IMR-90 (cell line): ENCODE measurements at regions not wholly inside any gene's neighbourhood (a gene's known extent, or its start where the extent isn't known, plus 50 kb on each side); places are given as distances from the start of the nearest gene placed in this dataset.

ENCODE experiments used
- ATAC-seq: fragments of 200-7000 bp; cut with Tn5 transposase; 2 replicates; pipeline ENCODE4 v1.9.1; 2020; ENCODE audit warnings: low read depth, mild to moderate bottlenecking, moderate library complexity
- BruUV-seq: library from RNA; stranded (reverse); fragments of 400-500 nt; replicated peaks from 2 replicates; lab custom pipeline; 2021; lab: Mats Ljungman, UMichigan
- CTCF ChIA-PET: fragments of 300-600 bp; formaldehyde crosslinking; extraction: SDS; loops from one replicate; lab custom pipeline; 2021; ENCODE audit warnings: antibody characterized with exemption; lab: Yijun Ruan, JAX
- POLR2A ChIA-PET: fragments of 300-600 bp; sonication (Branson Sonifier 250); formaldehyde crosslinking; loops from one replicate; lab custom pipeline; 2022; ENCODE audit warnings: antibody characterized with exemption; ENCODE audit not compliant: unreplicated experiment; lab: Charles Lee
- DNase-seq: peaks from one replicate; pipeline ENCODE4 v3.0.0; 2013
- H2AFZ ChIP-seq: replicated peaks from 2 replicates; pipeline ENCODE3; 2013; ENCODE audit warnings: low read length, mild to moderate bottlenecking; ENCODE audit not compliant: poor library complexity
- H2AK5ac ChIP-seq: 2 replicates; pipeline ENCODE4 v1.6.1; 2013; ENCODE audit warnings: low read depth, low read length, inconsistent platforms
- H2AK9ac ChIP-seq: replicated peaks from 2 replicates; pipeline ENCODE3; 2013; ENCODE audit warnings: mild to moderate bottlenecking, low read depth, low read length, moderate library complexity; ENCODE audit not compliant: poor library complexity
- H2BK120ac ChIP-seq: 2 replicates; pipeline ENCODE4 v1.6.1; 2013; ENCODE audit warnings: low read depth, low read length, inconsistent platforms
- H2BK15ac ChIP-seq: 3 replicates; pipeline ENCODE4 v1.6.1; 2013; ENCODE audit warnings: low read depth, low read length, inconsistent platforms
- H2BK20ac ChIP-seq: 2 replicates; pipeline ENCODE4 v1.6.1; 2013; ENCODE audit warnings: low read depth, mild to moderate bottlenecking, inconsistent platforms, low read length, moderate library complexity
- H2BK5ac ChIP-seq: 2 replicates; pipeline ENCODE4 v1.6.1; 2013; ENCODE audit warnings: mild to moderate bottlenecking, low read depth, low read length, inconsistent platforms; ENCODE audit not compliant: poor library complexity, severe bottlenecking
- H3K14ac ChIP-seq: replicated peaks from 2 replicates; pipeline ENCODE4 v1.6.1; 2013; ENCODE audit warnings: low read depth, low read length, inconsistent platforms
- H3K18ac ChIP-seq: 2 replicates; pipeline ENCODE4 v1.6.1; 2013; ENCODE audit warnings: low read depth, low read length, control low read depth
- H3K23ac ChIP-seq: 2 replicates; pipeline ENCODE4 v1.6.1; 2013; ENCODE audit warnings: low read depth, low read length, inconsistent platforms
- H3K27ac ChIP-seq: 2 replicates; pipeline ENCODE4 v1.5.1; 2013; ENCODE audit warnings: mild to moderate bottlenecking, control low read depth, low read length; ENCODE audit not compliant: insufficient read depth
- H3K27me3 ChIP-seq: 2 replicates; pipeline ENCODE4 v1.6.1; 2013; ENCODE audit warnings: low read length; ENCODE audit not compliant: control insufficient read depth, insufficient read depth
- H3K36me3 ChIP-seq: 2 replicates; pipeline ENCODE4 v1.6.1; 2013; ENCODE audit warnings: low read length, mixed read lengths; ENCODE audit not compliant: control insufficient read depth, insufficient read depth
- H3K4ac ChIP-seq: 2 replicates; pipeline ENCODE4 v1.6.1; 2013; ENCODE audit warnings: low read depth, low read length, inconsistent platforms
- H3K4me1 ChIP-seq: 2 replicates; pipeline ENCODE4 v1.6.1; 2013; ENCODE audit warnings: low read length, mixed read lengths; ENCODE audit not compliant: control insufficient read depth, insufficient read depth
- H3K4me2 ChIP-seq: 2 replicates; pipeline ENCODE4 v1.6.1; 2013; ENCODE audit warnings: low read depth, mild to moderate bottlenecking, control low read depth, low read length, moderate library complexity
- H3K4me3 ChIP-seq: 2 replicates; pipeline ENCODE4 v1.5.1; 2013; ENCODE audit warnings: low read depth, mild to moderate bottlenecking, control low read depth, low read length, moderate library complexity; ENCODE audit not compliant: insufficient read depth
- H3K56ac ChIP-seq: 2 replicates; pipeline ENCODE4 v1.6.1; 2013; ENCODE audit warnings: low read length, inconsistent platforms; ENCODE audit not compliant: insufficient read depth; ENCODE audit errors: extremely low read depth
- H3K79me1 ChIP-seq, 2 experiments: 2 replicates each; pipeline ENCODE4 v1.6.1; 2013; ENCODE audit warnings: low read length in 2 of 2, inconsistent platforms in 1 of 2, low read depth in 1 of 2
- H3K9ac ChIP-seq: 2 replicates; pipeline ENCODE4 v1.6.1; 2013; ENCODE audit warnings: low read depth, low read length, control low read depth
- H3K9me1 ChIP-seq: 2 replicates; pipeline ENCODE4 v1.6.1; 2013; ENCODE audit warnings: low read length, inconsistent platforms; ENCODE audit not compliant: insufficient read depth
- H3K9me3 ChIP-seq: 2 replicates; pipeline ENCODE4 v1.6.1; 2013; ENCODE audit warnings: low read length; ENCODE audit not compliant: control insufficient read depth, insufficient read depth
- H4K20me1 ChIP-seq: 2 replicates; pipeline ENCODE4 v1.6.1; 2013; ENCODE audit warnings: low read length, inconsistent platforms; ENCODE audit not compliant: insufficient read depth
- H4K5ac ChIP-seq: 2 replicates; pipeline ENCODE4 v1.6.1; 2013; ENCODE audit warnings: mild to moderate bottlenecking, low read depth, low read length, control low read depth
- H4K8ac ChIP-seq, 2 experiments: 2 replicates each; pipeline ENCODE4 v1.6.1; 2013; ENCODE audit warnings: low read depth in 2 of 2, low read length in 2 of 2, control low read depth in 1 of 2, inconsistent platforms in 1 of 2
- H4K91ac ChIP-seq: 2 replicates; pipeline ENCODE4 v1.6.1; 2013; ENCODE audit warnings: low read depth, low read length, inconsistent platforms; ENCODE audit not compliant: insufficient read depth
- BHLHE40 ChIP-seq: fragments of 150-350 bp; IDR thresholded peaks from 2 replicates; pipeline ENCODE4 v1.6.1; 2016; ENCODE audit warnings: mild to moderate bottlenecking, low read depth, low read length
- CHD1 ChIP-seq: IDR thresholded peaks from 2 replicates; pipeline ENCODE4 v1.6.1; 2012; ENCODE audit warnings: low read depth, low read length, improper control_type of control experiment
- RAD21 ChIP-seq: IDR thresholded peaks from 2 replicates; pipeline ENCODE4 v1.6.1; 2012; ENCODE audit warnings: low read length, improper control_type of control experiment
- WGBS, 2 experiments: methylation state at CpG; one replicate each; pipeline versions ENCODE4 v1.1.5 to v1.1.7; 2013; ENCODE audit warnings: missing lambda C conversion rate in 2 of 2; ENCODE audit not compliant: insufficient read length in 1 of 2; ENCODE audit errors: extremely low coverage in 2 of 2; 5-methylcytosine and 5-hydroxymethylcytosine counted together
- dilution Hi-C: fragments of 300-500 bp; cut with HindIII; formaldehyde crosslinking; loops from one replicate; pipeline ENCODE4 v1.14.3; 2018; ENCODE audit warnings: low sequenced_read_pairs; ENCODE audit not compliant: unreplicated experiment
- in situ Hi-C: fragments of 300-500 bp; cut with MboI; formaldehyde crosslinking; loops from 3 replicates; pipeline ENCODE4 v1.14.3; 2019; ENCODE audit warnings: low sequenced_read_pairs, inconsistent platforms, mixed read lengths
- intact Hi-C: fragments of 100-400 bp; cut with micrococcal nuclease; formaldehyde crosslinking; loops from 2 replicates; pipeline ENCODE4 v1.10.0; 2022
- TF ChIP-seq, protein P1 (sequence below): conservative IDR thresholded peaks from 2 replicates; pipeline ENCODE4 v1.5.1; 2012; ENCODE audit warnings: mild to moderate bottlenecking, low read depth, low read length, improper control_type of control experiment
- TF ChIP-seq, protein P2 (sequence below): fragments of 150-350 bp; IDR thresholded peaks from 2 replicates; pipeline ENCODE4 v1.6.1; 2017; ENCODE audit warnings: mild to moderate bottlenecking, antibody characterized with exemption, low read length, low read depth

DNA sequence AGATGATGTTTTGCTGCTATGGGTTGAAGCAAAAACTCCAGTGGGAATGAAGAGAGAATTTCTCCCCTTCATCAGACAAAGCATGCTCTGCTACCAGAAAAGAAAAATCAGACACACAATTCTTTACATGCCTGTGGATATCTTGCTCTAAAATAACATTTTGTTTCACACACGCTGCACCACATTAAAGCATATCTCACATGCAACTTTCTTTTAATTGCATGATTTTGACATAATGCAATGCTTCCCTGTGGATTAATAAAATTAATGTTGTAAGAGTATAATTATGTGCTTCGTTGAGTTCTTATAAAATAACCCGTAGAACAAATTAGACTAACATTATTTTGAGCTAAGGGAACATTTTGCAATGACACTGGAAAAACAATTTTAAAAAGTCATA, 2230.7 kb downstream of the PCDH7 start:
- H4K5ac ChIP-seq, result no peak overlapping the region
- ATAC-seq (no peak), DNase-seq (no peak)
- CTCF ChIA-PET, result no interaction called here
- H3K4ac ChIP-seq, result no peak overlapping the region
- H3K23ac ChIP-seq, result no peak overlapping the region
- no peak overlapping the region for H3K27ac ChIP-seq
- H3K79me1 ChIP-seq, result no peaks in the 10 kb centered on the region
- POLR2A ChIA-PET, result no interaction called here
- H3K4me1 ChIP-seq, result no peaks in the 10 kb centered on the region
- intact Hi-C loops, result no loop called here
- no peak overlapping the region for H3K9ac ChIP-seq
- no peak overlapping the region for H3K18ac ChIP-seq
- WGBS, 2 experiments, result no CpG with 5 or more reads among the region's 3 CpGs
- no peaks in the 10 kb centered on the region for H3K9me1 ChIP-seq
- H3K36me3 ChIP-seq, result no peaks in the 10 kb centered on the region
- no peak for TF ChIP-seq RAD21
- no peak for TF ChIP-seq BHLHE40
- TF ChIP-seq, protein P1, sequence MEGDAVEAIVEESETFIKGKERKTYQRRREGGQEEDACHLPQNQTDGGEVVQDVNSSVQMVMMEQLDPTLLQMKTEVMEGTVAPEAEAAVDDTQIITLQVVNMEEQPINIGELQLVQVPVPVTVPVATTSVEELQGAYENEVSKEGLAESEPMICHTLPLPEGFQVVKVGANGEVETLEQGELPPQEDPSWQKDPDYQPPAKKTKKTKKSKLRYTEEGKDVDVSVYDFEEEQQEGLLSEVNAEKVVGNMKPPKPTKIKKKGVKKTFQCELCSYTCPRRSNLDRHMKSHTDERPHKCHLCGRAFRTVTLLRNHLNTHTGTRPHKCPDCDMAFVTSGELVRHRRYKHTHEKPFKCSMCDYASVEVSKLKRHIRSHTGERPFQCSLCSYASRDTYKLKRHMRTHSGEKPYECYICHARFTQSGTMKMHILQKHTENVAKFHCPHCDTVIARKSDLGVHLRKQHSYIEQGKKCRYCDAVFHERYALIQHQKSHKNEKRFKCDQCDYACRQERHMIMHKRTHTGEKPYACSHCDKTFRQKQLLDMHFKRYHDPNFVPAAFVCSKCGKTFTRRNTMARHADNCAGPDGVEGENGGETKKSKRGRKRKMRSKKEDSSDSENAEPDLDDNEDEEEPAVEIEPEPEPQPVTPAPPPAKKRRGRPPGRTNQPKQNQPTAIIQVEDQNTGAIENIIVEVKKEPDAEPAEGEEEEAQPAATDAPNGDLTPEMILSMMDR, result no peak
- no peak for TF ChIP-seq CHD1
- TF ChIP-seq, protein P2, sequence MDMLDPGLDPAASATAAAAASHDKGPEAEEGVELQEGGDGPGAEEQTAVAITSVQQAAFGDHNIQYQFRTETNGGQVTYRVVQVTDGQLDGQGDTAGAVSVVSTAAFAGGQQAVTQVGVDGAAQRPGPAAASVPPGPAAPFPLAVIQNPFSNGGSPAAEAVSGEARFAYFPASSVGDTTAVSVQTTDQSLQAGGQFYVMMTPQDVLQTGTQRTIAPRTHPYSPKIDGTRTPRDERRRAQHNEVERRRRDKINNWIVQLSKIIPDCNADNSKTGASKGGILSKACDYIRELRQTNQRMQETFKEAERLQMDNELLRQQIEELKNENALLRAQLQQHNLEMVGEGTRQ, result no peak
- no peak overlapping the region for H3K4me3 ChIP-seq
- H4K20me1 ChIP-seq, result no peaks in the 10 kb centered on the region
- dilution Hi-C loops, result no loop called here
- no peak overlapping the region for H3K4me2 ChIP-seq
- no peak overlapping the region for H2AK5ac ChIP-seq
- no peak overlapping the region for H2AK9ac ChIP-seq
- no peak overlapping the region for H3K56ac ChIP-seq
- no peaks in the 10 kb centered on the region for H3K27me3 ChIP-seq
- no peak overlapping the region for H4K8ac ChIP-seq
- no peak overlapping the region for H2BK20ac ChIP-seq
- H3K9me3 ChIP-seq, result no peaks in the 10 kb centered on the region
- no peak overlapping the region for H2BK15ac ChIP-seq
- no peak overlapping the region for H2BK5ac ChIP-seq
- BruUV-seq, result no TSS peak
- H4K91ac ChIP-seq, result no peak overlapping the region
- no peak overlapping the region for H2AFZ ChIP-seq
- in situ Hi-C loops, result no loop called here
- H3K14ac ChIP-seq, result no peak overlapping the region
- H2BK120ac ChIP-seq, result no peak overlapping the region
